ENCODE measurements at regions not wholly inside any gene's neighbourhood (a gene's known extent, or its start where the extent isn't known, plus 50 kb on each side); places are given as distances from the start of the nearest gene placed in this dataset.

DNA sequence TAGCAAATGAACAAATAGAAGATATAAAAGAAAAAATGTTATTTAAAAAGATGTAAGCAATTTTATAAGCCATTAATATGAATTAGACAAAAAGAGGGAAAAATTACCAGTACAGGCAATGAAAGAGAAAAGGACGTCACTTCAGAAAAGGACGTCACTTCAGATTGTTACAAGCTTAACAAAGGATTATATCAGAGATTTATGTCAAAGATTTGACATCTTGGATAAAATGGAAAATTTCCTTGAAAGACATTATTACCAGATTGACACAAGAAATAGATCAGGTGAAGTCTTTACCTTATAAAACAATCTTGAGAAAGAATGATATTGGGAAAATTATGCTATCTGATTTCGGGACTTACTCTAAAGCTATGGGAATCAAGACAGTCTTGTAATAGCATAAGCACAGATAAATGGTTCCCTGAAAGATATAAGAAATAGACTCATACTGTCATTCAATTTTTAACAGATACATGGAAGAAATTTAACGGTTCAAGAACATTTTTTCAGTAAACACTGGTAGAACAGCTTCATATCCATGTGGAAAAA, 625.4 kb upstream of the EDIL3 start (continued):
- TF ChIP-seq, protein P1, sequence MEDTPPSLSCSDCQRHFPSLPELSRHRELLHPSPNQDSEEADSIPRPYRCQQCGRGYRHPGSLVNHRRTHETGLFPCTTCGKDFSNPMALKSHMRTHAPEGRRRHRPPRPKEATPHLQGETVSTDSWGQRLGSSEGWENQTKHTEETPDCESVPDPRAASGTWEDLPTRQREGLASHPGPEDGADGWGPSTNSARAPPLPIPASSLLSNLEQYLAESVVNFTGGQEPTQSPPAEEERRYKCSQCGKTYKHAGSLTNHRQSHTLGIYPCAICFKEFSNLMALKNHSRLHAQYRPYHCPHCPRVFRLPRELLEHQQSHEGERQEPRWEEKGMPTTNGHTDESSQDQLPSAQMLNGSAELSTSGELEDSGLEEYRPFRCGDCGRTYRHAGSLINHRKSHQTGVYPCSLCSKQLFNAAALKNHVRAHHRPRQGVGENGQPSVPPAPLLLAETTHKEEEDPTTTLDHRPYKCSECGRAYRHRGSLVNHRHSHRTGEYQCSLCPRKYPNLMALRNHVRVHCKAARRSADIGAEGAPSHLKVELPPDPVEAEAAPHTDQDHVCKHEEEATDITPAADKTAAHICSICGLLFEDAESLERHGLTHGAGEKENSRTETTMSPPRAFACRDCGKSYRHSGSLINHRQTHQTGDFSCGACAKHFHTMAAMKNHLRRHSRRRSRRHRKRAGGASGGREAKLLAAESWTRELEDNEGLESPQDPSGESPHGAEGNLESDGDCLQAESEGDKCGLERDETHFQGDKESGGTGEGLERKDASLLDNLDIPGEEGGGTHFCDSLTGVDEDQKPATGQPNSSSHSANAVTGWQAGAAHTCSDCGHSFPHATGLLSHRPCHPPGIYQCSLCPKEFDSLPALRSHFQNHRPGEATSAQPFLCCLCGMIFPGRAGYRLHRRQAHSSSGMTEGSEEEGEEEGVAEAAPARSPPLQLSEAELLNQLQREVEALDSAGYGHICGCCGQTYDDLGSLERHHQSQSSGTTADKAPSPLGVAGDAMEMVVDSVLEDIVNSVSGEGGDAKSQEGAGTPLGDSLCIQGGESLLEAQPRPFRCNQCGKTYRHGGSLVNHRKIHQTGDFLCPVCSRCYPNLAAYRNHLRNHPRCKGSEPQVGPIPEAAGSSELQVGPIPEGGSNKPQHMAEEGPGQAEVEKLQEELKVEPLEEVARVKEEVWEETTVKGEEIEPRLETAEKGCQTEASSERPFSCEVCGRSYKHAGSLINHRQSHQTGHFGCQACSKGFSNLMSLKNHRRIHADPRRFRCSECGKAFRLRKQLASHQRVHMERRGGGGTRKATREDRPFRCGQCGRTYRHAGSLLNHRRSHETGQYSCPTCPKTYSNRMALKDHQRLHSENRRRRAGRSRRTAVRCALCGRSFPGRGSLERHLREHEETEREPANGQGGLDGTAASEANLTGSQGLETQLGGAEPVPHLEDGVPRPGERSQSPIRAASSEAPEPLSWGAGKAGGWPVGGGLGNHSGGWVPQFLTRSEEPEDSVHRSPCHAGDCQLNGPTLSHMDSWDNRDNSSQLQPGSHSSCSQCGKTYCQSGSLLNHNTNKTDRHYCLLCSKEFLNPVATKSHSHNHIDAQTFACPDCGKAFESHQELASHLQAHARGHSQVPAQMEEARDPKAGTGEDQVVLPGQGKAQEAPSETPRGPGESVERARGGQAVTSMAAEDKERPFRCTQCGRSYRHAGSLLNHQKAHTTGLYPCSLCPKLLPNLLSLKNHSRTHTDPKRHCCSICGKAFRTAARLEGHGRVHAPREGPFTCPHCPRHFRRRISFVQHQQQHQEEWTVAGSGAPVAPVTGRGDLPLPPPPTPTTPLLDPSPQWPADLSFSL (CRISPR knock-in tag; IDR thresholded peaks at IDR 0.05): no peak
- TF ChIP-seq HDAC6 (IDR thresholded peaks at IDR 0.05; ENCODE audit: low read depth, low read length) (no peak), ZNF83 (CRISPR knock-in tag; IDR thresholded peaks at IDR 0.05; ENCODE audit: borderline replicate concordance) (no peak), NFRKB (IDR thresholded peaks at IDR 0.05) (no peak), ARHGAP35 (CRISPR knock-in tag; IDR thresholded peaks at IDR 0.05; ENCODE audit: borderline replicate concordance) (no peak), ZMAT3 (CRISPR knock-in tag; conservative IDR thresholded peaks at IDR 0.05) (no peak), PATZ1 (CRISPR knock-in tag; IDR thresholded peaks at IDR 0.05) (no peak)
- TF ChIP-seq, protein P2, sequence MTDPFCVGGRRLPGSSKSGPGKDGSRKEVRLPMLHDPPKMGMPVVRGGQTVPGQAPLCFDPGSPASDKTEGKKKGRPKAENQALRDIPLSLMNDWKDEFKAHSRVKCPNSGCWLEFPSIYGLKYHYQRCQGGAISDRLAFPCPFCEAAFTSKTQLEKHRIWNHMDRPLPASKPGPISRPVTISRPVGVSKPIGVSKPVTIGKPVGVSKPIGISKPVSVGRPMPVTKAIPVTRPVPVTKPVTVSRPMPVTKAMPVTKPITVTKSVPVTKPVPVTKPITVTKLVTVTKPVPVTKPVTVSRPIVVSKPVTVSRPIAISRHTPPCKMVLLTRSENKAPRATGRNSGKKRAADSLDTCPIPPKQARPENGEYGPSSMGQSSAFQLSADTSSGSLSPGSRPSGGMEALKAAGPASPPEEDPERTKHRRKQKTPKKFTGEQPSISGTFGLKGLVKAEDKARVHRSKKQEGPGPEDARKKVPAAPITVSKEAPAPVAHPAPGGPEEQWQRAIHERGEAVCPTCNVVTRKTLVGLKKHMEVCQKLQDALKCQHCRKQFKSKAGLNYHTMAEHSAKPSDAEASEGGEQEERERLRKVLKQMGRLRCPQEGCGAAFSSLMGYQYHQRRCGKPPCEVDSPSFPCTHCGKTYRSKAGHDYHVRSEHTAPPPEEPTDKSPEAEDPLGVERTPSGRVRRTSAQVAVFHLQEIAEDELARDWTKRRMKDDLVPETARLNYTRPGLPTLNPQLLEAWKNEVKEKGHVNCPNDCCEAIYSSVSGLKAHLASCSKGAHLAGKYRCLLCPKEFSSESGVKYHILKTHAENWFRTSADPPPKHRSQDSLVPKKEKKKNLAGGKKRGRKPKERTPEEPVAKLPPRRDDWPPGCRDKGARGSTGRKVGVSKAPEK (CRISPR knock-in tag; IDR thresholded peaks at IDR 0.05; ENCODE audit: borderline replicate concordance): no peak
- TF ChIP-seq, protein P3, sequence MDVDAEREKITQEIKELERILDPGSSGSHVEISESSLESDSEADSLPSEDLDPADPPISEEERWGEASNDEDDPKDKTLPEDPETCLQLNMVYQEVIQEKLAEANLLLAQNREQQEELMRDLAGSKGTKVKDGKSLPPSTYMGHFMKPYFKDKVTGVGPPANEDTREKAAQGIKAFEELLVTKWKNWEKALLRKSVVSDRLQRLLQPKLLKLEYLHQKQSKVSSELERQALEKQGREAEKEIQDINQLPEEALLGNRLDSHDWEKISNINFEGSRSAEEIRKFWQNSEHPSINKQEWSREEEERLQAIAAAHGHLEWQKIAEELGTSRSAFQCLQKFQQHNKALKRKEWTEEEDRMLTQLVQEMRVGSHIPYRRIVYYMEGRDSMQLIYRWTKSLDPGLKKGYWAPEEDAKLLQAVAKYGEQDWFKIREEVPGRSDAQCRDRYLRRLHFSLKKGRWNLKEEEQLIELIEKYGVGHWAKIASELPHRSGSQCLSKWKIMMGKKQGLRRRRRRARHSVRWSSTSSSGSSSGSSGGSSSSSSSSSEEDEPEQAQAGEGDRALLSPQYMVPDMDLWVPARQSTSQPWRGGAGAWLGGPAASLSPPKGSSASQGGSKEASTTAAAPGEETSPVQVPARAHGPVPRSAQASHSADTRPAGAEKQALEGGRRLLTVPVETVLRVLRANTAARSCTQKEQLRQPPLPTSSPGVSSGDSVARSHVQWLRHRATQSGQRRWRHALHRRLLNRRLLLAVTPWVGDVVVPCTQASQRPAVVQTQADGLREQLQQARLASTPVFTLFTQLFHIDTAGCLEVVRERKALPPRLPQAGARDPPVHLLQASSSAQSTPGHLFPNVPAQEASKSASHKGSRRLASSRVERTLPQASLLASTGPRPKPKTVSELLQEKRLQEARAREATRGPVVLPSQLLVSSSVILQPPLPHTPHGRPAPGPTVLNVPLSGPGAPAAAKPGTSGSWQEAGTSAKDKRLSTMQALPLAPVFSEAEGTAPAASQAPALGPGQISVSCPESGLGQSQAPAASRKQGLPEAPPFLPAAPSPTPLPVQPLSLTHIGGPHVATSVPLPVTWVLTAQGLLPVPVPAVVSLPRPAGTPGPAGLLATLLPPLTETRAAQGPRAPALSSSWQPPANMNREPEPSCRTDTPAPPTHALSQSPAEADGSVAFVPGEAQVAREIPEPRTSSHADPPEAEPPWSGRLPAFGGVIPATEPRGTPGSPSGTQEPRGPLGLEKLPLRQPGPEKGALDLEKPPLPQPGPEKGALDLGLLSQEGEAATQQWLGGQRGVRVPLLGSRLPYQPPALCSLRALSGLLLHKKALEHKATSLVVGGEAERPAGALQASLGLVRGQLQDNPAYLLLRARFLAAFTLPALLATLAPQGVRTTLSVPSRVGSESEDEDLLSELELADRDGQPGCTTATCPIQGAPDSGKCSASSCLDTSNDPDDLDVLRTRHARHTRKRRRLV (CRISPR knock-in tag; IDR thresholded peaks at IDR 0.05): no peak

All from HepG2 (cell line).